IPS DF 6.9 (cell line): ENCODE measurements at regions not wholly inside any gene's neighbourhood (a gene's known extent, or its start where the extent isn't known, plus 50 kb on each side); places are given as distances from the start of the nearest gene placed in this dataset.
"Not testable (repeated sequence)": the region's sequence is repeated elsewhere in the genome, so short reads cannot be mapped to it uniquely, and the experiment has no call there.

Experiments
- DNase-seq: peaks from one replicate; pipeline ENCODE4 v3.0.0-alpha.2; 2013; ENCODE audit warnings: low read depth, low spot score
- H3K27ac ChIP-seq: one replicate; pipeline ENCODE4 v1.5.1; 2013; ENCODE audit warnings: low read length, control low read depth
- H3K27me3 ChIP-seq: 2 replicates; pipeline ENCODE4 v1.6.1; 2013; ENCODE audit warnings: mild to moderate bottlenecking, low read length; ENCODE audit not compliant: control insufficient read depth, insufficient read depth
- H3K36me3 ChIP-seq: 2 replicates; pipeline ENCODE4 v1.6.1; 2013; ENCODE audit warnings: low read length; ENCODE audit not compliant: control insufficient read depth, insufficient read depth
- H3K4me1 ChIP-seq: 2 replicates; pipeline ENCODE4 v1.6.1; 2013; ENCODE audit warnings: low read length; ENCODE audit not compliant: control insufficient read depth, insufficient read depth
- H3K4me3 ChIP-seq: 2 replicates; pipeline ENCODE4 v1.5.1; 2013; ENCODE audit warnings: mild to moderate bottlenecking, low read length
- H3K9me3 ChIP-seq: 2 replicates; pipeline ENCODE4 v1.6.1; 2013; ENCODE audit warnings: low read length, inconsistent platforms; ENCODE audit not compliant: control insufficient read depth, insufficient read depth
- WGBS: extraction: QIAGEN DNeasy Blood & Tissue Kit; methylation state at CpG from one replicate; pipeline ENCODE4 v1.1.7; 2013; ENCODE audit warnings: mixed read lengths, missing lambda C conversion rate; ENCODE audit not compliant: insufficient read length, insufficient coverage; 5-methylcytosine and 5-hydroxymethylcytosine counted together

DNA sequence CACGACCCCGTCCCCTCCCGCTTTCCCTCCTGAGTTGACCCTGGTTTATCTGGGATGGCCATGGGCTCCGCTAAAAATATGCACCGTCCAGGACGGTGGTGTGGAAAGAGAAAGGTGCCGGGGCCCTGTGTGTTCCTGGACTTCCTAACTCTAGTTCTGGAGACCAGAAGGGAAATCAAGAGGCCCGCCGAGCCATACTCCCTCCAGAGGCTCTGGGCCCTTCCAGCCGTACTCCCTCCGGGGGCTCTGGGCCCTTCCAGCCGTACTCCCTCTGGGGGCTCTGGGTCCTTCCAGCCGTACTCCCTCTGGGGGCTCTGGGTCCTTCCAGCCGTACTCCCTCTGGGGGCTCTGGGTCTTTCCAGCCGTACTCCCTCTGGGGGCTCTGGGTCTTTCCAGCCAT is 168.5 kb downstream of the LAT start:
- not testable (repeated sequence) for H3K36me3 ChIP-seq, H3K27ac ChIP-seq, H3K4me1 ChIP-seq, DNase-seq, H3K9me3 ChIP-seq, H3K4me3 ChIP-seq, H3K27me3 ChIP-seq
- no CpG with 5 or more reads among the region's 15 CpGs for WGBS

- H3K27ac ChIP-seq, H3K4me1 ChIP-seq, H3K27me3 ChIP-seq, H3K9me3 ChIP-seq, H3K36me3 ChIP-seq, H3K4me3 ChIP-seq, DNase-seq: not testable (repeated sequence)
- no CpG with 5 or more reads among the region's 12 CpGs for WGBS
These were observed 167.7 kb downstream of the LAT start for GRCh38 chr16:29152544-29153031.

DNA sequence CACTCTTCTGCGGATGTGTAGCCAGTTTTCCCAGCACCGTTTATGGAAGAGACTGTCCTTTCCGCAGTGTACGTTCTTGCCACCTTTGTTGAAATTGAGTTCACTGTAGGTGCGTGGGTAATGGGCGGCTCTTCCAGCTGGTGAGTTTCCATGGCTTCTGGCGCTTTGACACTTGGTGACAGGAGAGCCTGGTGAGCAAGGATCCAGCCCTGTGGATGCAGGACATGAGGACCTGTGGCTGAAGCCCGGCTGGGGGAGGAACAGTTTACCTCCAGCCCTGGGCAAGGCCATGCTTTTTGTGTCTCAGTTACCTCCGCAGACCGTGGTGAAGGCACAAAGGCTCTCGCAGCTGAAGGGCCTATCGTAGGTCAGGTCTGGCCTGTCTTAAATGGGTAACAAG is 166.5 kb downstream of the LAT start:
- H3K27ac ChIP-seq, result no peak overlapping the region
- no peaks in the 10 kb centered on the region for H3K36me3 ChIP-seq
- DNase-seq, result no peak
- no peak overlapping the region for H3K4me3 ChIP-seq
- H3K27me3 ChIP-seq, result no peaks in the 10 kb centered on the region
- WGBS, result no CpG with 5 or more reads among the region's 12 CpGs
- peaks cover 2% of the 10 kb centered on the region; the same call in 1 of the 2 replicates for H3K4me1 ChIP-seq
- H3K9me3 ChIP-seq, result no peaks in the 10 kb centered on the region

DNA sequence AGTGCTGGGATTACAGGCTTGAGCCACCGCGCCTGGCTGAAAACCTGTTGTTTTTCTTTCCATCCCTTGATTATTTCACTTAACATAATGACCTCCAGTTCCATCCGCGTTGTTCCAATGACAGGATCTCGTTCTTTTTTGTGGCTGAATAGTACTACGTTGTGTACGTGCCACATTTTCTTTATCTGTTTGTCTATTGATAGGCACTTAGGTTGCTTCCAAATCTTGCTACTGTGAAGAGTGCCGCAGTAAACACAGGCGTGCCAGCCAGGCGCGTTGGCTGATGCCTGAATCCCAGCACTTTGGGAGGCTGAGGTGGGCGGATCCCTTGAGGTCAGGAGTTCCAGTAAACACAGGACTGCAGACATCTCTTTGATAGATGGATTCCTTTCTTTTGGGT is 165.1 kb downstream of the LAT start:
- not testable (repeated sequence) for H3K27me3 ChIP-seq, H3K9me3 ChIP-seq, H3K27ac ChIP-seq, H3K36me3 ChIP-seq, H3K4me3 ChIP-seq, DNase-seq, H3K4me1 ChIP-seq
- WGBS, result no CpG with 5 or more reads among the region's 12 CpGs

GRCh38 chr16:29148867-29149272 is 164.0 kb downstream of the LAT start:
- H3K36me3 ChIP-seq, result no peaks in the 10 kb centered on the region
- WGBS, result no CpG with 5 or more reads among the region's 15 CpGs
- no peak overlapping the region for H3K27ac ChIP-seq
- no peaks in the 10 kb centered on the region for H3K4me1 ChIP-seq
- H3K27me3 ChIP-seq, result no peaks in the 10 kb centered on the region
- no peak for DNase-seq
- no peaks in the 10 kb centered on the region for H3K9me3 ChIP-seq
- no peak overlapping the region for H3K4me3 ChIP-seq

DNA sequence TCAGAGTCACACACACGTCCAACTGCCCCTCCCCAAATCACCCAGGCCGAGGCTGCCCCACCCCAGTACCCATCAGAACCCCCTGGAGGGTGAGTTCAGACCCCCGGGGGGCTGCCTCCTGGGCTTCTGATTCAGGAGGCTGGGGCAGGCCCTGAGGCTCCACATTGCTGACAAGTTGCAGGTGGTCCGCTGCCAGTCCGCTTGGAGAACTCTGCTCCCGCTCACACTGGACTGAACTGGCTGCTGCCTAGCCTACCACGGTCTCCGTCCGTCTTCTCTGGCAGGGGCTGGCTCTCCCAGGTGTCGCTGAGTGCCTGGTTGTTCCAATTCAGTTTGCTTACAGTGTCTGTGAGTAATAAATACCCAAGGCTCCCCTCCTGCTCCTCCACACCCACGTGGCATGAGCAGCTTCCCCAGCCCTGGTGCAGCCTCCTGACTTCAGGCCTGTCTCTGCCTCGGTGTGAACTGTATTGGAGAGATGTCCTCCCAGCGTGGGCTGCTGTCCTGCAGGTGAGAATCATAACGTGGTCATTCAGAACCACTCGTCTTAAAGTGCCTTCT is 163.4 kb downstream of the LAT start:
- WGBS, result no CpG with 5 or more reads among the region's 15 CpGs
- Histone ChIP-seq H3K36me3 (no peaks in the 10 kb centered on the region), H3K27me3 (no peaks in the 10 kb centered on the region), H3K9me3 (no peaks in the 10 kb centered on the region), H3K27ac (no peak overlapping the region), H3K4me1 (no peaks in the 10 kb centered on the region), H3K4me3 (no peak overlapping the region)
- no peak for DNase-seq

GRCh38 chr16:29147710-29148109 is 162.9 kb downstream of the LAT start:
- H3K4me1 ChIP-seq, DNase-seq, H3K4me3 ChIP-seq, H3K36me3 ChIP-seq, H3K27ac ChIP-seq, H3K9me3 ChIP-seq, H3K27me3 ChIP-seq: not testable (repeated sequence)
- no CpG with 5 or more reads among the region's 10 CpGs for WGBS

GRCh38 chr16:29146808-29147643 is 162.2 kb downstream of the LAT start:
- not testable (repeated sequence) for H3K27me3 ChIP-seq, H3K27ac ChIP-seq, H3K36me3 ChIP-seq, H3K9me3 ChIP-seq, H3K4me3 ChIP-seq, DNase-seq, H3K4me1 ChIP-seq
- no CpG with 5 or more reads among the region's 11 CpGs for WGBS

- Histone ChIP-seq H3K4me1 (no peaks in the 10 kb centered on the region), H3K27ac (no peak overlapping the region), H3K27me3 (no peaks in the 10 kb centered on the region), H3K4me3 (no peak overlapping the region), H3K36me3 (no peaks in the 10 kb centered on the region), H3K9me3 (no peaks in the 10 kb centered on the region)
- no peak for DNase-seq
- WGBS, result no CpG with 5 or more reads among the region's 15 CpGs
These were observed 161.4 kb downstream of the LAT start for GRCh38 chr16:29146266-29146665.

DNA sequence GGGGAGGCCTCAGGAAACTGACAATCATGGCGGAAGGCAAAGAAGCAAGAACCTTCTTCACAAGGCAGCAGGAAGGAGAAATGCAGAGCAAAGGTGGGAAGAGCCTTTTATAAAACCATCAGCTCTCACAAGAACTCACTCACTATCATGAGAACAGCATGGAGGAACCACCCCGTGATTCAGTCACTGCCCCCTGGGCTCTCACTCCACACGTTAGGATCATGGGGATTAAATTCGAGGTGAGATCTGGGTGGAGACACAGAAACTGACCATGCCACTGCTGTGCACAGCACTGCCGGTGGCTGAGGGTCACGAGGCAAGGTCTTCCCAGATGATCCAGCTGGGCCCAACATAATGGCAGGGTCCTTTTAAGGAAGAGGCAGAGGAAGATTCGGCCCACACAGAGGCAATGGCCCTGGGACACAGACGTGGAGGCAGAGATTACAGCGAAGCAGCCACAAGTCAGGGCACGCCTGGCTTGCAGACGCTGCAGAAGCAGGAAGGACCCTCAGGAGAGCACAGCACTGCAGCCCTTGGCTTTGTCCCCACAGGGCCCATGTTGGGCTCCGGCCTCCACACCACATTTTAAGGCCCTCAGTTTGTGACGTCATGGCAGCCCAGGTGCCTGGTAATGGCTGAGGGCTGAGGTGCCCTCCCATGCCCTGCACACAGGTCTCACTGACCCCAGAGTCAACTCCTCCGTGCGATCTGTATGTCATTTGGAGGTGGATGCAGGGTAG is 160.8 kb downstream of the LAT start:
- H3K4me1 ChIP-seq, H3K27ac ChIP-seq, H3K4me3 ChIP-seq, DNase-seq, H3K36me3 ChIP-seq, H3K9me3 ChIP-seq, H3K27me3 ChIP-seq: not testable (repeated sequence)
- WGBS, result no CpG with 5 or more reads among the region's 15 CpGs
